ENCODE measurements at regions not wholly inside any gene's neighbourhood (a gene's known extent, or its start where the extent isn't known, plus 50 kb on each side); places are given as distances from the start of the nearest gene placed in this dataset.

DNA sequence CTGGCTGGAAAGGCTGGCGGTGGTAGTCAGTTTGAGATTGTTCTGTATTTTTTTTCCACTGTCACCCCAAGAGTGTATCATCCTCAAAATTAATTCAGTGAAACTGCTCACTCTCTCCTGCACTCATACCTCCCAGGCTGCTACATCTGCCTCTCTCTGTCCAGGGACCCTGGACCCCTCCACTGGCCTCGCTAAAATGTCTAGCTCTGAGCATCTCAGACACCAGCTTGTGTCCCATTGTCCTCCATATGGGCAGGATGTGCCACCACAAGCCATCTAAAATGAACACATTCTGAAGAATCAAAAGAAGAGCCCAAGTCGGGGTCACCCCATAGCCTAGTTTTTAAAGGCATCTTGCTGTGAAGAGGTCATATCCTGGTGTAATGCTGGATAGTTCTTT, 345.5 kb upstream of the TSHZ3 start (continued):
- TF ChIP-seq RAD51 (IDR thresholded peaks at IDR 0.05; ENCODE audit: borderline replicate concordance): no peak
- TF ChIP-seq ZNF644 (CRISPR knock-in tag; IDR thresholded peaks at IDR 0.05; ENCODE audit: low read depth): no peak
- no peak for TF ChIP-seq SP140L (CRISPR knock-in tag; IDR thresholded peaks at IDR 0.05; ENCODE audit: borderline replicate concordance)
- TF ChIP-seq XBP1 (CRISPR knock-in tag; IDR thresholded peaks at IDR 0.05): no peak
- TF ChIP-seq ATM (IDR thresholded peaks at IDR 0.05; ENCODE audit: borderline replicate concordance): no peak
- TF ChIP-seq U2AF1 (optimal IDR thresholded peaks at IDR 0.05; ENCODE audit: low read depth, low read length): no peak
- no peak for TF ChIP-seq NFRKB (IDR thresholded peaks at IDR 0.05)

DNA sequence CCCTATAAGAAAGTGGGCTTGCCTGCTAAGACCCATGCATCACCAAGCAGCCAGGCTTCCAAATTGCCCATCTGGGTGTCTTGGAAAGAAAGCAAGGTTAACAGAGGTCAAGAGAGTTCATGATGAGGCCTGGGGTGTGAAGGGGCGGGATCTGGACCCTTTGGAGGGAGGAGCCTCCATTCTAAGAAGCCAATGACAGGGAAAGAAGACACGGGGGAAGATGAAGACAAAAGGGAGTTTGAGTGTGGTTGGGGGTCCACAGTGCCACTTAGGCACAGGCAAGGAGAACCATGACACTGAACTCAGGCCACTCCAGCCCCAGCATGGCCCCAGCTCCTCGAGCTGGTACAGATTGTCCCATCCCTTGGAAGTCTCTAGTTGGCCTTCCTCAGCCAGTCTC, 350.2 kb upstream of the TSHZ3 start:
- 3% methylated on average over 3 of the region's 3 CpGs for WGBS (ENCODE audit: low lambda C conversion rate)
- no peaks in the 10 kb centered on the region for H3K27me3 ChIP-seq (ENCODE audit: control insufficient read depth in 1 of 2, insufficient read depth in 2 of 2, low read length in 2 of 2)
- ATAC-seq (no peak), DNase-seq (ENCODE audit: low spot score) (no peak), FAIRE-seq (no peak)
- no peak overlapping the region for H3K4me2 ChIP-seq (ENCODE audit: low read depth, low read length)
- H2AFZ ChIP-seq (ENCODE audit: low read length): no peak overlapping the region
- intact Hi-C loops (cut with micrococcal nuclease; ENCODE audit: unreplicated experiment) (no loop called here), in situ Hi-C loops (cut with HindIII; ENCODE audit: extremely low pct_ligation_motif_present, low pct_unique_long_range_greater_than_20kb) (no loop called here)
- no peaks in the 10 kb centered on the region for H3K4me1 ChIP-seq (ENCODE audit: insufficient read depth, low read length)
- no peaks in the 10 kb centered on the region for H3K79me2 ChIP-seq (ENCODE audit: insufficient read depth, low read length)
- no TSS peak for BruUV-seq (replicated peaks)
- H3K9ac ChIP-seq (ENCODE audit: insufficient read depth, low read depth, low read length): no peak overlapping the region
- H3K36me3 ChIP-seq (replicated peaks in 1 of 2; ENCODE audit: control insufficient read depth in 1 of 2, insufficient read depth in 2 of 2, low read length in 2 of 2): no peaks in the 10 kb centered on the region
- no peaks in the 10 kb centered on the region for H4K20me1 ChIP-seq (ENCODE audit: insufficient read depth, low read length)
- peaks cover 94% of the 10 kb centered on the region for H3K9me3 ChIP-seq (ENCODE audit: low read length)
- no peak overlapping the region for H3K4me3 ChIP-seq (replicated peaks in 1 of 3; ENCODE audit: insufficient read depth in 1 of 3, low read depth in 2 of 3, low read length in 3 of 3)
- H3K27ac ChIP-seq (ENCODE audit: extremely low read length, insufficient read depth, low read length): no peak overlapping the region
- ChIA-PET CTCF (ENCODE audit: low intra/inter-chr PET ratio, low total read pairs) (no interaction called here), POLR2A (no interaction called here)
- TF ChIP-seq ATAD3A (CRISPR knock-in tag; IDR thresholded peaks at IDR 0.05) (no peak), RARG (CRISPR knock-in tag; IDR thresholded peaks at IDR 0.05; ENCODE audit: low read depth) (no peak), SRY (CRISPR knock-in tag; IDR thresholded peaks at IDR 0.05) (no peak), NR2F1 (CRISPR knock-in tag; IDR thresholded peaks at IDR 0.05) (no peak), NFE2 (CRISPR knock-in tag; IDR thresholded peaks at IDR 0.05) (no peak), HIVEP1 (CRISPR knock-in tag; IDR thresholded peaks at IDR 0.05) (no peak), TSC22D2 (CRISPR knock-in tag; IDR thresholded peaks at IDR 0.05; ENCODE audit: borderline replicate concordance) (no peak), MZF1 (CRISPR knock-in tag; IDR thresholded peaks at IDR 0.05; ENCODE audit: borderline replicate concordance) (no peak)
- TF ChIP-seq, protein P1, sequence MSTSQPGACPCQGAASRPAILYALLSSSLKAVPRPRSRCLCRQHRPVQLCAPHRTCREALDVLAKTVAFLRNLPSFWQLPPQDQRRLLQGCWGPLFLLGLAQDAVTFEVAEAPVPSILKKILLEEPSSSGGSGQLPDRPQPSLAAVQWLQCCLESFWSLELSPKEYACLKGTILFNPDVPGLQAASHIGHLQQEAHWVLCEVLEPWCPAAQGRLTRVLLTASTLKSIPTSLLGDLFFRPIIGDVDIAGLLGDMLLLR (CRISPR knock-in tag; IDR thresholded peaks at IDR 0.05): no peak
- TF ChIP-seq, protein P2, sequence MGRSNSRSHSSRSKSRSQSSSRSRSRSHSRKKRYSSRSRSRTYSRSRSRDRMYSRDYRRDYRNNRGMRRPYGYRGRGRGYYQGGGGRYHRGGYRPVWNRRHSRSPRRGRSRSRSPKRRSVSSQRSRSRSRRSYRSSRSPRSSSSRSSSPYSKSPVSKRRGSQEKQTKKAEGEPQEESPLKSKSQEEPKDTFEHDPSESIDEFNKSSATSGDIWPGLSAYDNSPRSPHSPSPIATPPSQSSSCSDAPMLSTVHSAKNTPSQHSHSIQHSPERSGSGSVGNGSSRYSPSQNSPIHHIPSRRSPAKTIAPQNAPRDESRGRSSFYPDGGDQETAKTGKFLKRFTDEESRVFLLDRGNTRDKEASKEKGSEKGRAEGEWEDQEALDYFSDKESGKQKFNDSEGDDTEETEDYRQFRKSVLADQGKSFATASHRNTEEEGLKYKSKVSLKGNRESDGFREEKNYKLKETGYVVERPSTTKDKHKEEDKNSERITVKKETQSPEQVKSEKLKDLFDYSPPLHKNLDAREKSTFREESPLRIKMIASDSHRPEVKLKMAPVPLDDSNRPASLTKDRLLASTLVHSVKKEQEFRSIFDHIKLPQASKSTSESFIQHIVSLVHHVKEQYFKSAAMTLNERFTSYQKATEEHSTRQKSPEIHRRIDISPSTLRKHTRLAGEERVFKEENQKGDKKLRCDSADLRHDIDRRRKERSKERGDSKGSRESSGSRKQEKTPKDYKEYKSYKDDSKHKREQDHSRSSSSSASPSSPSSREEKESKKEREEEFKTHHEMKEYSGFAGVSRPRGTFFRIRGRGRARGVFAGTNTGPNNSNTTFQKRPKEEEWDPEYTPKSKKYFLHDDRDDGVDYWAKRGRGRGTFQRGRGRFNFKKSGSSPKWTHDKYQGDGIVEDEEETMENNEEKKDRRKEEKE (IDR thresholded peaks at IDR 0.05): no peak
- TF ChIP-seq, protein P3, sequence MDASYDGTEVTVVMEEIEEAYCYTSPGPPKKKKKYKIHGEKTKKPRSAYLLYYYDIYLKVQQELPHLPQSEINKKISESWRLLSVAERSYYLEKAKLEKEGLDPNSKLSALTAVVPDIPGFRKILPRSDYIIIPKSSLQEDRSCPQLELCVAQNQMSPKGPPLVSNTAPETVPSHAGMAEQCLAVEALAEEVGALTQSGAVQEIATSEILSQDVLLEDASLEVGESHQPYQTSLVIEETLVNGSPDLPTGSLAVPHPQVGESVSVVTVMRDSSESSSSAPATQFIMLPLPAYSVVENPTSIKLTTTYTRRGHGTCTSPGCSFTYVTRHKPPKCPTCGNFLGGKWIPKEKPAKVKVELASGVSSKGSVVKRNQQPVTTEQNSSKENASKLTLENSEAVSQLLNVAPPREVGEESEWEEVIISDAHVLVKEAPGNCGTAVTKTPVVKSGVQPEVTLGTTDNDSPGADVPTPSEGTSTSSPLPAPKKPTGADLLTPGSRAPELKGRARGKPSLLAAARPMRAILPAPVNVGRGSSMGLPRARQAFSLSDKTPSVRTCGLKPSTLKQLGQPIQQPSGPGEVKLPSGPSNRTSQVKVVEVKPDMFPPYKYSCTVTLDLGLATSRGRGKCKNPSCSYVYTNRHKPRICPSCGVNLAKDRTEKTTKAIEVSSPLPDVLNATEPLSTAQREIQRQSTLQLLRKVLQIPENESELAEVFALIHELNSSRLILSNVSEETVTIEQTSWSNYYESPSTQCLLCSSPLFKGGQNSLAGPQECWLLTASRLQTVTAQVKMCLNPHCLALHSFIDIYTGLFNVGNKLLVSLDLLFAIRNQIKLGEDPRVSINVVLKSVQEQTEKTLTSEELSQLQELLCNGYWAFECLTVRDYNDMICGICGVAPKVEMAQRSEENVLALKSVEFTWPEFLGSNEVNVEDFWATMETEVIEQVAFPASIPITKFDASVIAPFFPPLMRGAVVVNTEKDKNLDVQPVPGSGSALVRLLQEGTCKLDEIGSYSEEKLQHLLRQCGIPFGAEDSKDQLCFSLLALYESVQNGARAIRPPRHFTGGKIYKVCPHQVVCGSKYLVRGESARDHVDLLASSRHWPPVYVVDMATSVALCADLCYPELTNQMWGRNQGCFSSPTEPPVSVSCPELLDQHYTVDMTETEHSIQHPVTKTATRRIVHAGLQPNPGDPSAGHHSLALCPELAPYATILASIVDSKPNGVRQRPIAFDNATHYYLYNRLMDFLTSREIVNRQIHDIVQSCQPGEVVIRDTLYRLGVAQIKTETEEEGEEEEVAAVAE (CRISPR knock-in tag; IDR thresholded peaks at IDR 0.05; ENCODE audit: borderline replicate concordance): no peak

All from HepG2 (cell line).